HG02885 (cell line): ENCODE measurements at regions not wholly inside any gene's neighbourhood (a gene's known extent, or its start where the extent isn't known, plus 50 kb on each side); places are given as distances from the start of the nearest gene placed in this dataset.

ENCODE experiments used
- ATAC-seq: cut with Tn5 transposase; IDR thresholded peaks from one replicate; pipeline ENCODE4 v1.9.1; 2021; ENCODE audit warnings: mild to moderate bottlenecking; ENCODE audit not compliant: unreplicated experiment, poor library complexity

- no peak for ATAC-seq
These were observed 54.9 kb upstream of the RFC3 start for GRCh38 chr13:33763021-33763420.

- no peak for ATAC-seq
These were observed 53.2 kb upstream of the RFC3 start for GRCh38 chr13:33764716-33765115.

- ATAC-seq = no peak
These were observed 51.4 kb upstream of the RFC3 start for GRCh38 chr13:33766329-33767123.

GRCh38 chr13:33767140-33767539 lies 50.8 kb upstream of the RFC3 start:
- ATAC-seq = no peak
